ENCODE measurements at regions not wholly inside any gene's neighbourhood (a gene's known extent, or its start where the extent isn't known, plus 50 kb on each side); places are given as distances from the start of the nearest gene placed in this dataset.

DNA sequence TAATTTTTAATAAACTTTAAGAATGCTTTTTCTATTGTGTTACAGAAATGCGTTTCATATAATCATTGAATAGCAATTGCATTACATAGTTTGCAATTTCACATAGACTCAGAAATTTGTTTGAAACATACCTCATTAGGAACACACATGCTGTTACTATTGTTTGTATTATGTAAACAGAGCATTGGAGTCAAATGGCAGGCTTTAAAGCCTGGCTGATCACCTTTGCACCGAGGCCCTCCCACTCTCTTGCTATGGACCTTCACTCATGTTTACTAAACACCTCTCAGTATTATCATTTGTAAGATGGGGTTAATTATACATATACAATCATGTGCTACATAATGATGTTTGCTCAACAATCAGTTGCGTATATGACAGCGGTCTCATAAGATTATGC, 203.6 kb upstream of the NPSR1 start:
- H3K36me3 Mint-ChIP-seq (ENCODE audit: low read depth), result no peaks in the 10 kb centered on the region
- H3K9me3 Mint-ChIP-seq, result peaks cover 22% of the 10 kb centered on the region
- no peaks in the 10 kb centered on the region for H3K27me3 Mint-ChIP-seq
- no peak overlapping the region for H3K4me3 Mint-ChIP-seq
- no peaks in the 10 kb centered on the region for H3K4me1 Mint-ChIP-seq (ENCODE audit: low read depth)
- H3K27ac Mint-ChIP-seq, result no peak overlapping the region
- intact Hi-C loops (cut with micrococcal nuclease), result no loop called here

DNA sequence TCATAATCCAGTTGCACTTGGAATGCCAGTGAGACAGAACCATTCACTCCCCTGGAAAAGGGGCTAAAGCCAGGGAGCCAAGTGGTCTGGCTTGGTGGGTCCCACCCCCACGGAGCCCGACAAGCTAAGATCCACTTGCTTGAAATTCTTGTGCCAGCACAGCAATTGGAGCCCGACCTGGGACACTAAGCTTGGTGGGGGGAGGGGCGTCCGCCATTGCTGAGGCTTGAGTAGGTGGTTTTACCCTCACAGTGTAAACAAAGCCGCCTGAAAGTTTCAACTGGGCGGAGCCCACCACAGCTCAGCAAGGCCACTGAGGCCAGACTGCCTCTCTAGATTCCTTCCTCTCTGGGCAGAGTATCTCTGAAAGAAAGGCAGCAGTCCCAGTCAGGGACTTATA, 200.7 kb upstream of the NPSR1 start:
- Mint-ChIP-seq H3K4me1 (ENCODE audit: low read depth) (no peaks in the 10 kb centered on the region), H3K4me3 (no peak overlapping the region), H3K27me3 (no peaks in the 10 kb centered on the region), H3K27ac (no peak overlapping the region), H3K36me3 (ENCODE audit: low read depth) (no peaks in the 10 kb centered on the region), H3K9me3 (peaks cover 41% of the 10 kb centered on the region)
- intact Hi-C loops (cut with micrococcal nuclease), result no loop called here

DNA sequence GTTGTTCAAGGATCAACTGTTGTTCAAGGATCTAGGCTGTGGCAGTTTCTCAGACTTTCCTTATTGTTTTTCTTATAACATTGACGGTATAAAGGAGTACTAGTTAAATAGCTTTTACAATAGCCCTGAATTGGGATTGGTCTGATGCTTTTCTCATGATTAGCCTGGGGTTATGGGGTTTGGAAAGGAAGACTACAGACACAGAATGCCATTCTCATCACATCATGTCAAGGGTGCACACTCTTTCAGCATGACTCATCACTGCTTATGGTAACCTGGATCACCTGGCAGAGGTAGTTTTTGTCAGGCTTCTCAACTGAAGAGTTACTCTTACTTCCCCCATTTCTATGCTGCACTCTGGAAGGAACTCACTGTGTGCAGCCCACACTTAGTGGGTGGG, 194.2 kb upstream of the NPSR1 start:
- Mint-ChIP-seq H3K4me1 (ENCODE audit: low read depth) (no peaks in the 10 kb centered on the region), H3K27me3 (no peaks in the 10 kb centered on the region), H3K4me3 (no peak overlapping the region), H3K27ac (no peak overlapping the region), H3K36me3 (ENCODE audit: low read depth) (no peaks in the 10 kb centered on the region), H3K9me3 (peaks cover 36% of the 10 kb centered on the region)
- intact Hi-C loops (cut with micrococcal nuclease), result no loop called here

DNA sequence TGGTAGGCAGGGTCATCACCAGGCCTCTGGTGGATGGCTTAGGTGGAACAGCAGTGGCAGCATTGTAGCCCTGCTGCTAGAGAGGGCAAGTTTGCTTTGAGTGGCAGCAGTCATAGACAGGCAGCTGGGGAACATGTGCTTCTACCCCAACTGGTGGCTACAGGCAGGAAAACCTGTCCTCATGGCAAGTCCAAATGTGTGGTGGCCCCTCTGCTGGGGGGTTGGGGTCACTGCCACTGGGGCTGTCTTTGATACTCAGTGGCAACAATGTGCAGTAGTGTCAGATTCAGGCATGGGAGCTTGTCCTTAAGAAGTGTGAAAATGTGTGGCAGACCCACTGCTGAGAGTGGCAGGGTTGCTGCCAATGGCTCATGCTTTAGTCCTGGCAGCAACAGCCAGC, 186.2 kb upstream of the NPSR1 start:
- H3K9me3 Mint-ChIP-seq, result peaks cover 46% of the 10 kb centered on the region
- H3K27me3 Mint-ChIP-seq, result no peaks in the 10 kb centered on the region
- H3K4me3 Mint-ChIP-seq, result no peak overlapping the region
- intact Hi-C loops (cut with micrococcal nuclease), result no loop called here
- H3K36me3 Mint-ChIP-seq (ENCODE audit: low read depth), result no peaks in the 10 kb centered on the region
- no peaks in the 10 kb centered on the region for H3K4me1 Mint-ChIP-seq (ENCODE audit: low read depth)
- H3K27ac Mint-ChIP-seq, result no peak overlapping the region

DNA sequence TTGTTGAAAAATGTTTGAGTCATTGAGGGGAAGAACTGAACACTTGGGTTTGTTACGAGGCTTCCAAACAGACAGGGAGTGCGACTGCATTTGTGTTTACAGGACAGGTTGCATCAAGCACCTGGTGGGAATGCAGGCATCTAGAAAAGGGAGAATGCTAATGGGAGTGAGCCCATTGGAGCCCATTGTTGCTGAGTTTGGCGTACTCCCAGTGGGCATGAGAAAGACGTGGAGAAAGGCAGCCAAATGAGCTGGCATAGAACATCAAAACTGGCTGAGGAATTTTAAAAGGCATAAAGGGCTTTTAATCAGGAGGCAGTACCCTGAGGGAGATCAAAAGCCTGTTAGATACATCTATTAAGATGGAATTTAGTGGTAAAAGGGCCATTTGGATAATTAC, 171.6 kb upstream of the NPSR1 start:
- Mint-ChIP-seq H3K4me1 (ENCODE audit: low read depth) (no peaks in the 10 kb centered on the region), H3K4me3 (no peak overlapping the region), H3K27ac (no peak overlapping the region), H3K36me3 (ENCODE audit: low read depth) (no peaks in the 10 kb centered on the region), H3K9me3 (peaks cover 68% of the 10 kb centered on the region), H3K27me3 (no peaks in the 10 kb centered on the region)
- intact Hi-C loops (cut with micrococcal nuclease), result no loop called here

DNA sequence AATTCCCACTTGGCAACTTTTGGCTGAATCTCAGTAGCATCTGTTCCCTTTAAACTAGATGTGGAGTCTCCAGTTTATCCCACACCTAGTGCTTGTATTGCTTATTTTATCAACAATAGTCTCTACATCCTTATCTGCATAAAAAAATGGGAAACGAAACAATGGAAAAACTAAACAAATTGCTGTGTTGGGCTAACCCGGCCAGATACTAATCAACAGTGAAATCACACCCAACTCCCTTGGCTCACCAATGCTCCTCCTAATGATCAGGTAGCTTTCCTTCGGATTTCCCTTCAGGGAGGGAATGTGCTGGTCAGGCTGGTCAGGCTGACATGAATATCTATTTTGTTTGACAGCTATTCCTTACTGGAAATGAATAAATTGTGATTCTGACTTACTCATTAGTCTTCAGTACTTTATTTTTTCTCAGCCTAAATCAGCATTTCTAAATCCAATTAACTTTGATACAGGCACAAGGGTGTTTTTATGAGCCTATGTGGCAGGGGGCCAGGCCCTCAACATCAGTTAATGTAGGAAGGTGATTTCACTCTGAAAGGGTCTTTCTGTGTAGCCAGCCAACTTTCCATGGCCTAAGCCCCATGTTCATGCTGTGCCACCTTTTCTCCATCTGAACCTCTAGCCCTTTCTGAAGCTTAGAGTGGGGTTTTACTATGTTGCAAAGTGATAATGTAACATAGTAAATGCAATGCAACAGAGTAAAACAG, 170.5 kb upstream of the NPSR1 start:
- Mint-ChIP-seq H3K27ac (no peak overlapping the region), H3K36me3 (ENCODE audit: low read depth) (no peaks in the 10 kb centered on the region), H3K9me3 (peaks cover 68% of the 10 kb centered on the region), H3K4me1 (ENCODE audit: low read depth) (no peaks in the 10 kb centered on the region), H3K4me3 (no peak overlapping the region), H3K27me3 (no peaks in the 10 kb centered on the region)
- intact Hi-C loops (cut with micrococcal nuclease), result no loop called here

DNA sequence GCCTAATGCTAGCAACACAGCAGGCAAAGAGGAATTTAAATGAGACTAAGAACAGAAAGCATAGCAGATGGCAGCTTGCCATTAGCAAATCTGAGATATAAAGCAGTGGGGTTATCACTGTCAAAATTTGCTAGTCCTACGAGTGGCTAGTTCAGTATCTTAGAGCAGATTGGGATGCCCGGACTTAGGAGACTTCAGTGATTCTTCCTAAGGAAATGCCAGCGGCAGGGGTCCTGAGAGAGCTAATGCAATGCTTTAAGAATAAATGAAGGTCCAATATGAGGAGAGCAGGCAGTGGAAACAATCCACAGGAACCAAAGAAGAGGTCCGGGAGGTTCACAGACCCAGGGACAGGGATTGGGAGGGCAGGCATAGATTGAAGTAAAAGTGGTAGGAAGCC, 169.3 kb upstream of the NPSR1 start:
- H3K27me3 Mint-ChIP-seq, result no peaks in the 10 kb centered on the region

DNA sequence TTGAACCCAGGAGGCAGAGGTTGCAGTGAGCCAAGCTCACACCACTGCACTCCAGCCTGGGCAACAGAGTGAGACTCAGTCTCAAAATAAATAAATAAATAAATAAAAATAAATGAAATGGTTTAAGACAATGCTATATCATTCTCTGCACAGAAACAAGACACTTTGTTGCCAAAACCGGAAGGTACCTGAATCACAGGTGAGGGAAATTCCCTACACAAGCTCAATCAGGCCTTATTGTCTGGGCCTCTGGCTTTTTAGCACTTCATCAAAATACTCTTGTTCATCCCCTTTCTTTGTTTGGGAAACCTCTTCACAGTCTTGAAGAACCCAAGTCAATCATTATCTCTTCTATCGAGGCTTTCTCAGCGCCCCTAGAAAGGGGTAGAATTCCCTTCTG, 166.1 kb upstream of the NPSR1 start:
- H3K27me3 Mint-ChIP-seq, result no peaks in the 10 kb centered on the region
- H3K4me3 Mint-ChIP-seq, result no peak overlapping the region
- H3K36me3 Mint-ChIP-seq (ENCODE audit: low read depth), result no peaks in the 10 kb centered on the region
- intact Hi-C loops (cut with micrococcal nuclease), result no loop called here
- no peak overlapping the region for H3K27ac Mint-ChIP-seq
- no peaks in the 10 kb centered on the region for H3K4me1 Mint-ChIP-seq (ENCODE audit: low read depth)
- H3K9me3 Mint-ChIP-seq, result peaks cover 68% of the 10 kb centered on the region

More for the DNA sequence above, 169.3 kb upstream of the NPSR1 start:
- Mint-ChIP-seq H3K9me3 (peaks cover 68% of the 10 kb centered on the region), H3K4me1 (ENCODE audit: low read depth) (no peaks in the 10 kb centered on the region), H3K27ac (no peak overlapping the region), H3K36me3 (ENCODE audit: low read depth) (no peaks in the 10 kb centered on the region), H3K4me3 (no peak overlapping the region)
- intact Hi-C loops (cut with micrococcal nuclease), result no loop called here

DNA sequence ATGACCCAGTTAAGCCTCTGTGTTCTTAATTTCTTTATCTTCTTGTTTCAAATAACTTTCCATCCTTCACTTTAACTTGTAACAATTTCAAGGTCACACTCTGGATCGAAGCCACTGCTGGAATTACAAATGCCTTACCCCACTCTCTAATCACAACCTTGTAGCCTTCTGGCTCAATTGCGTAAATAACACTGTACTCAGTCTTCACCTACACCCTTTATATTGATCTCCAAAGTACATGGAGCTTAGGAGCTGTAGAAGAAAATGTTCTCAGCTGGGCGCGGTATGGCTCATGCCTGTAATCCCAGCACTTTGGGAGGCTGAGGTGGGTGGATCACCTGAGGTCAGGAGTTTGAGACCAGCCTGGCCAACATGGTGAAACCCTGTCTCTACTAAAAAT, 164.3 kb upstream of the NPSR1 start:
- H3K27me3 Mint-ChIP-seq, result no peaks in the 10 kb centered on the region

DNA sequence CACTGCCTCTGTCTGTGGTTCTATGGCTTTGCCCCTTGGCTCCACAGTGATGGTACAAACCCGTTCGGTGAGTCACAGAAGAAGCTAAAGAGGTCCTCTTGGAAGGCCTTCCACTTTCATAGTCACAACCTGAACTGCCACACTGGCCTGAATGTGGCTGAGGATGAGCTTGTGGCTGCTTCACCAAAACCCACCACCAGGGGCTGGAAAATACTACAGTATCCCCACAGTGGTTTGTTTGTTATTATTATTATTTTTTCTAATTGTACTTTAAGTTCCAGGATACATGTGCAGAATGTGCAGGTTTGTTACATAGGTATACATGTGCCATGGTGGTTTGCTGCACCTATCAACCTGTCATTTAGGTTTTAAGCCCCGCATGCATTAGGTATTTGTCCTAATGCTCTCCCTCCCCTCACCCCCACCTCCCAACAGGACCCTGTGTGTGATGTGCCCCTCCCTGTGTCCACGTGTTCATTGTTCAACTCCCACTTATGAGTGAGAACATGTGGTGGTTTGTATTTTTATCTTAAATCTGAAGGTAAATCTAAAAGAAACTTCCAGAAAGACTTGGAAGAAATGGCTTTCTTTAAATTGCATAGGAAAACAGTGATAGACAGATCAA, 160.8 kb upstream of the NPSR1 start:
- Mint-ChIP-seq H3K4me3 (no peak overlapping the region), H3K27ac (no peak overlapping the region), H3K27me3 (no peaks in the 10 kb centered on the region), H3K36me3 (ENCODE audit: low read depth) (no peaks in the 10 kb centered on the region), H3K9me3 (peaks cover 60% of the 10 kb centered on the region), H3K4me1 (ENCODE audit: low read depth) (no peaks in the 10 kb centered on the region)
- intact Hi-C loops (cut with micrococcal nuclease), result no loop called here

More for the DNA sequence above, 164.3 kb upstream of the NPSR1 start:
- intact Hi-C loops (cut with micrococcal nuclease), result no loop called here
- peaks cover 61% of the 10 kb centered on the region for H3K9me3 Mint-ChIP-seq
- no peak overlapping the region for H3K27ac Mint-ChIP-seq
- H3K36me3 Mint-ChIP-seq (ENCODE audit: low read depth), result no peaks in the 10 kb centered on the region
- H3K4me3 Mint-ChIP-seq, result no peak overlapping the region
- no peaks in the 10 kb centered on the region for H3K4me1 Mint-ChIP-seq (ENCODE audit: low read depth)

DNA sequence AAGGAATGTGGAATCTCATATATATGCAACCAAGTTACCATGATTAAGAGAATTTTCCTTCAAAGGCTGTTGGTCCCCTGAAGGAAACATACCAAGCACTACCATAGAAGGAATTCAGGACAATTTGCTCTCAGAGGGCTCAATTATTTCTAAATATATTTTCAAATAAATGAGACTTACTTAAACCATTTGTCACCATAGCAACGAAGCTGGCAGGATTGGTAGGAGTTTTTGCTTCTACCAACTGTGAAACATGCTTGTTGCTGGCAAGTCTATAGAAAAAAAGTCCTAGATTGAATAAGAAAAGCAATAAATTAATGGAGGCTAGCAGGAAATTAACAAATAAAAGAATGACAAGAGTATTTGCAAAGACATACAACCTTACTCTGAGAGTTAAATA, 156.9 kb upstream of the NPSR1 start:
- H3K9me3 Mint-ChIP-seq, result peaks cover 41% of the 10 kb centered on the region
- H3K4me3 Mint-ChIP-seq, result no peak overlapping the region
- H3K27ac Mint-ChIP-seq, result no peak overlapping the region
- no peaks in the 10 kb centered on the region for H3K4me1 Mint-ChIP-seq (ENCODE audit: low read depth)
- no peaks in the 10 kb centered on the region for H3K27me3 Mint-ChIP-seq
- no peaks in the 10 kb centered on the region for H3K36me3 Mint-ChIP-seq (ENCODE audit: low read depth)
- intact Hi-C loops (cut with micrococcal nuclease), result no loop called here

DNA sequence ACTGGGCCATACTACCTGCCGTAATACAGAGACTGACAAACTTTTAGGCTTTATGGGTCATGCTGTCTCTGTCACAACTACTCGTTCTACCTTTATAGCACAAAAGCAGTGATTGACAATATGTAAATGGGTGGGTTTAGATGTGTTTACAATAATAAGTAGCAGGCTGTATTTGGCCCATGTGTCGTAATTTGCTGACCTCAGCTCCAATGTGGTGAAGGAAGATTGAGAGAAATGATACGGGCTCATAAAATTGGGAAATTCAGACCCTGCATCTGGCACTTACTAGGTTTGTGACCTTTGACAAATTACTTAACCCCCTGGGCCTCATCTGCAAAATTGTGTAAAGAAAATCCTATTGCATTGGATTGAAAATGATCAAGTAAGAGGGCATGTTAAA, 150.8 kb upstream of the NPSR1 start:
- no peaks in the 10 kb centered on the region for H3K4me1 Mint-ChIP-seq (ENCODE audit: low read depth)
- intact Hi-C loops (cut with micrococcal nuclease), result no loop called here
- H3K27me3 Mint-ChIP-seq, result no peaks in the 10 kb centered on the region
- no peak overlapping the region for H3K4me3 Mint-ChIP-seq
- H3K27ac Mint-ChIP-seq, result no peak overlapping the region
- H3K9me3 Mint-ChIP-seq, result peaks cover 43% of the 10 kb centered on the region
- H3K36me3 Mint-ChIP-seq (ENCODE audit: low read depth), result no peaks in the 10 kb centered on the region

DNA sequence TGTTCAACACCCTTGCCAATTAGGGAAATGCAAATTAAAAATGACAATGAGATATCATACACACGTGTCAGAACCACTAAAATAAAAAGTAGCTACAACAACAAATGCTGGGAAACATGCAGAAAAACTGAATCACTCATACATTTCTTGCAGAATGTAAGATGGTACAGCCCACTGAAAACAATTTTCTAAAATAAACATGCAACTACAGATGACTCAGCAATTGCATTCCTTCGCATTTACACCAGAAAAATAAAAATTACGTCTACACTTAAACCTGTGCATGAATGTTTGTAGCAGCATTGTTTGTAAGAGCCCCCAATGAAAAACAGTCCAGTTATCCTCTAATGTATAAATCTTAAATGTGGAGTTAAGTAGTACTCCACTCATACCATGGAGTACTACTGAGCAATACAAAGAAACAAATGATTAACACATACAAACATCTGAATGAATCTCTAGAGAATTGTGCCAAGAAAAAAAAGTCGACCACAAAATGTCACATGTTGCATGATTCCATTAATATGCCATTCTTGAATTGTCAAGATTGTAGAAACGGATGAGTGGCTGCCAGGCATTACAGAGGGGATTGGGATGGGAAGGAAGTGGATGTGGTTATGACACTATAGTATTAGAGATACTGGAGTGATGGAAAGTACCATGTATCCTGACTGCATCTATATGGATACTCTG, 134.6 kb upstream of the NPSR1 start:
- Mint-ChIP-seq H3K27me3 (no peaks in the 10 kb centered on the region), H3K36me3 (ENCODE audit: low read depth) (no peaks in the 10 kb centered on the region), H3K27ac (no peak overlapping the region), H3K9me3 (peaks cover 61% of the 10 kb centered on the region), H3K4me1 (ENCODE audit: low read depth) (no peaks in the 10 kb centered on the region), H3K4me3 (no peak overlapping the region)
- intact Hi-C loops (cut with micrococcal nuclease), result no loop called here

DNA sequence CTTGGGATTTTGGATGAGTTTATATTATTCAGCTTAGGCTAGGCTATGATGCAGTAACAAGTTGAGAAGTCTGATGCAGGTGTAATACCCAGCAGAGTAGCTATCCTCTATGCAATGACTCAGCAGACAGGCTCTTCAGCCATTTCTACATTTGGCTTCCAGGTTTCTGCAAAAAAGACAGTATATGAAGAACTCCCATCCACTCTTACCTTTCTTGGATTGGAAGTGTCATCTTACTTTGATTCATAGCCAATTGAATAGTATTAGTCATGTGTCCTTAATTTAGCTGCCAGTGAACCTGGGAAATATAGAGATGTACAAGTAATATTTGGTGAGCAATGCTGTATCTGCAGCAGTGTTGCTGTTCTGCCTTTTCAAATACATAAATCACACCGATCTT, 127.8 kb upstream of the NPSR1 start:
- Mint-ChIP-seq H3K4me1 (ENCODE audit: low read depth) (no peaks in the 10 kb centered on the region), H3K27ac (no peak overlapping the region), H3K9me3 (peaks cover 48% of the 10 kb centered on the region), H3K27me3 (no peaks in the 10 kb centered on the region), H3K4me3 (no peak overlapping the region), H3K36me3 (ENCODE audit: low read depth) (no peaks in the 10 kb centered on the region)
- intact Hi-C loops (cut with micrococcal nuclease), result no loop called here

All from dendritic cell treated with granulocyte-macrophage colony-stimulating factor and Interleukin-4, amounts not matched to agents 40 ng/mL and 50 ng/mL, for 4 days (primary cell).